GM12892 (cell line): ENCODE measurements at regions not wholly inside any gene's neighbourhood (a gene's known extent, or its start where the extent isn't known, plus 50 kb on each side); places are given as distances from the start of the nearest gene placed in this dataset.

ENCODE experiments used
- POLR2A ChIP-seq: IDR thresholded peaks from 2 replicates; pipeline ENCODE4 v1.6.1; 2011; ENCODE audit warnings: low read depth, low read length, control low read depth
- POLR2AphosphoS5 ChIP-seq: IDR thresholded peaks from 2 replicates; pipeline ENCODE4 v1.6.1; 2011; ENCODE audit warnings: low read depth, low read length, control low read depth

GRCh38 chr6:86273936-86274335, 631.2 kb upstream of the SYNCRIP start:
- TF ChIP-seq POLR2A (no peak), POLR2AphosphoS5 (no peak)
